Activated CD8-positive, alpha-beta T cell treated with anti-CD3 and anti-CD28 coated beads for 36 hours (primary cell): ENCODE measurements at regions not wholly inside any gene's neighbourhood (a gene's known extent, or its start where the extent isn't known, plus 50 kb on each side); places are given as distances from the start of the nearest gene placed in this dataset.

Experiments
- ATAC-seq: fragments of 200-7000 bp; cut with Tn5 transposase; one replicate; pipeline ENCODE4 v1.10.0; 2021; ENCODE audit warnings: mild to moderate bottlenecking, moderate library complexity
- CTCF ChIA-PET: fragments of 350-600 bp; sonication (Branson Sonifier 250); formaldehyde crosslinking; loops from one replicate; lab custom pipeline; 2021; ENCODE audit warnings: antibody characterized with exemption; lab: Charles Lee
- POLR2A ChIA-PET: fragments of 350-600 bp; sonication (Branson Sonifier 250); formaldehyde crosslinking; loops from one replicate; lab custom pipeline; 2021; ENCODE audit warnings: antibody characterized with exemption; lab: Charles Lee
- DNase-seq: peaks from one replicate; pipeline ENCODE4 v3.0.0-alpha.2; 2020
- H3K27ac Mint-ChIP-seq: one replicate; pipeline ENCODE4 v1.8.0; 2021; ENCODE audit warnings: mild to moderate bottlenecking, mixed read lengths
- H3K27me3 Mint-ChIP-seq: one replicate; pipeline ENCODE4 v1.8.0; 2021; ENCODE audit warnings: mixed read lengths
- H3K36me3 Mint-ChIP-seq: one replicate; pipeline ENCODE4 v1.8.0; 2021; ENCODE audit warnings: low read depth, mixed read lengths
- H3K4me1 Mint-ChIP-seq: one replicate; pipeline ENCODE4 v1.8.0; 2021; ENCODE audit warnings: low read depth, mixed read lengths
- H3K4me3 Mint-ChIP-seq: one replicate; pipeline ENCODE4 v1.8.0; 2021; ENCODE audit warnings: mild to moderate bottlenecking, moderate library complexity, mixed read lengths
- H3K9me3 Mint-ChIP-seq: one replicate; pipeline ENCODE4 v1.8.0; 2021; ENCODE audit warnings: mixed read lengths
- CTCF ChIP-seq: fragments of 200-600 bp; IDR thresholded peaks from one replicate; pipeline ENCODE4 v1.8.0; 2022; ENCODE audit warnings: antibody characterized with exemption, mild to moderate bottlenecking
- intact Hi-C: fragments of 100-400 bp; cut with micrococcal nuclease; formaldehyde crosslinking; loops from one replicate; pipeline ENCODE4 v1.10.0; 2022

DNA sequence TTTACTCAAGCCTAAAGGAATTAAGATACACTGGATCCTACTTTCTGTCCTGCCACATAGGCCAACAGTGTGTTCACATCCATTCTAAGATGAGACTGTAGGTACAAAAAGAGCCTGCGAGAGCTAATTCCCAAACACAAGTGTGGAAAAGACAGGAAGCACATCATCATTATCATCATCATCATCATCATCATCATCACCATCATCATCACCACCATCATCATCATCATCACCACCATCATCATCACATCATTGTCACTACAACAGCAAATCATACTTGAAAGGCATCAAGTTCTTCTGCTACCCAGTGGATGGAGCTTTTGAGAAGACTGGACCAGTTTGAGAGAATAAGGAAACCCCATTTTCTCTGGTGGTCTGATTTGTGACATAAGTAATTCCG lies 268.1 kb downstream of the HS3ST3A1 start:
- H3K27ac Mint-ChIP-seq, result no peak overlapping the region
- no peaks in the 10 kb centered on the region for H3K36me3 Mint-ChIP-seq
- no peak for DNase-seq
- intact Hi-C loops, result no loop called here
- POLR2A ChIA-PET, result no interaction called here
- ATAC-seq, result no peak
- peaks cover 31% of the 10 kb centered on the region for H3K27me3 Mint-ChIP-seq
- no peak for TF ChIP-seq CTCF
- no peaks in the 10 kb centered on the region for H3K9me3 Mint-ChIP-seq
- CTCF ChIA-PET, result interaction anchor here (1.5 kb wide), 1 partner anchor 30 kb away, joined by 3 read pairs; no protein-coding TSS in a partner anchor
- peaks cover 3% of the 10 kb centered on the region for H3K4me1 Mint-ChIP-seq
- H3K4me3 Mint-ChIP-seq, result no peak overlapping the region

GRCh38 chr17:13332207-13332606 lies 269.5 kb downstream of the HS3ST3A1 start:
- ChIA-PET CTCF (no interaction called here), POLR2A (no interaction called here)
- Mint-ChIP-seq H3K9me3 (no peaks in the 10 kb centered on the region), H3K4me3 (no peak overlapping the region), H3K27ac (no peak overlapping the region), H3K27me3 (peaks cover 21% of the 10 kb centered on the region), H3K4me1 (no peaks in the 10 kb centered on the region), H3K36me3 (no peaks in the 10 kb centered on the region)
- DNase-seq (no peak), ATAC-seq (no peak)
- TF ChIP-seq CTCF, result no peak
- intact Hi-C loops, result no loop called here

- ATAC-seq (no peak), DNase-seq (no peak)
- peaks cover 11% of the 10 kb centered on the region for H3K27me3 Mint-ChIP-seq
- no peaks in the 10 kb centered on the region for H3K4me1 Mint-ChIP-seq
- ChIA-PET CTCF (no interaction called here), POLR2A (no interaction called here)
- H3K9me3 Mint-ChIP-seq, result no peaks in the 10 kb centered on the region
- no peaks in the 10 kb centered on the region for H3K36me3 Mint-ChIP-seq
- H3K27ac Mint-ChIP-seq, result no peak overlapping the region
- intact Hi-C loops, result no loop called here
- H3K4me3 Mint-ChIP-seq, result no peak overlapping the region
- no peak for TF ChIP-seq CTCF
Measured at GRCh38 chr17:13329421-13329820, 272.3 kb downstream of the HS3ST3A1 start.

- ATAC-seq (no peak), DNase-seq (no peak)
- ChIA-PET CTCF (no interaction called here), POLR2A (no interaction called here)
- Mint-ChIP-seq H3K9me3 (no peaks in the 10 kb centered on the region), H3K4me1 (no peaks in the 10 kb centered on the region), H3K4me3 (no peak overlapping the region), H3K36me3 (no peaks in the 10 kb centered on the region), H3K27ac (no peak overlapping the region), H3K27me3 (peaks cover 3% of the 10 kb centered on the region)
- intact Hi-C loops, result no loop called here
- TF ChIP-seq CTCF, result no peak
Measured at GRCh38 chr17:13323990-13324389, 277.7 kb downstream of the HS3ST3A1 start.

- Mint-ChIP-seq H3K4me3 (no peak overlapping the region), H3K36me3 (no peaks in the 10 kb centered on the region), H3K4me1 (no peaks in the 10 kb centered on the region), H3K27me3 (peaks cover 8% of the 10 kb centered on the region), H3K9me3 (no peaks in the 10 kb centered on the region), H3K27ac (no peak overlapping the region)
- ATAC-seq, result no peak
- DNase-seq, result no peak
- ChIA-PET POLR2A (no interaction called here), CTCF (no interaction called here)
- TF ChIP-seq CTCF, result no peak
- intact Hi-C loops, result no loop called here
Measured at GRCh38 chr17:13321951-13322701, 279.6 kb downstream of the HS3ST3A1 start.
